HL-60 (cell line): ENCODE measurements at regions not wholly inside any gene's neighbourhood (a gene's known extent, or its start where the extent isn't known, plus 50 kb on each side); places are given as distances from the start of the nearest gene placed in this dataset.

Experiments
- GABPA ChIP-seq: IDR thresholded peaks from 2 replicates; pipeline ENCODE4 v1.6.1; 2012; ENCODE audit warnings: low read depth
- POLR2AphosphoS5 ChIP-seq: IDR thresholded peaks from 2 replicates; pipeline ENCODE4 v1.6.1; 2012; ENCODE audit warnings: low read depth
- SPI1 ChIP-seq: IDR thresholded peaks from 2 replicates; pipeline ENCODE4 v1.6.1; 2012; ENCODE audit warnings: low read depth, mild to moderate bottlenecking, borderline replicate concordance
- TF ChIP-seq, protein P1 (sequence below): IDR thresholded peaks from one replicate; pipeline ENCODE4 v1.5.1; 2011; ENCODE audit warnings: low read length, control low read depth, inconsistent platforms; ENCODE audit not compliant: insufficient read depth
- TF ChIP-seq, protein P2 (sequence below): IDR thresholded peaks from 2 replicates; pipeline ENCODE4 v1.6.1; 2012; ENCODE audit warnings: low read depth; ENCODE audit not compliant: insufficient replicate concordance

DNA sequence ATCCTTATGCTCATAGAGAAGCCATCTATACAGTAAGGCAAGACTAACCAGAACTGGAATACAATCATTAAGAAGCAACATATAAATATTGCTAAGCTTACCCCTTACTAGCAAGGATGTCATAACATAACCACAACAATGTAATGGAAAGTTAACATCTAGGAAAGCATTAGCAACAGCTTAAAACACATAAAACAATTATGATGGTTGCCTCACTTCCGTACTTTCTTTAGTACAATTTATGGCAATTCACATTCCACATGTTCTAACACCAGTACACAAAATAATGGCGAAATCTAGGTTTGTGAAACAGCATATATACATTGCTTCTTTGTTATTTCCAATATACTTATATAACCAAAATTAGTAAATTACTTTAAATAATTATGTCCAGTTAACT lies 195.0 kb downstream of the AHR start:
- TF ChIP-seq POLR2AphosphoS5 (no peak), SPI1 (no peak), GABPA (no peak)
- TF ChIP-seq, protein P1, sequence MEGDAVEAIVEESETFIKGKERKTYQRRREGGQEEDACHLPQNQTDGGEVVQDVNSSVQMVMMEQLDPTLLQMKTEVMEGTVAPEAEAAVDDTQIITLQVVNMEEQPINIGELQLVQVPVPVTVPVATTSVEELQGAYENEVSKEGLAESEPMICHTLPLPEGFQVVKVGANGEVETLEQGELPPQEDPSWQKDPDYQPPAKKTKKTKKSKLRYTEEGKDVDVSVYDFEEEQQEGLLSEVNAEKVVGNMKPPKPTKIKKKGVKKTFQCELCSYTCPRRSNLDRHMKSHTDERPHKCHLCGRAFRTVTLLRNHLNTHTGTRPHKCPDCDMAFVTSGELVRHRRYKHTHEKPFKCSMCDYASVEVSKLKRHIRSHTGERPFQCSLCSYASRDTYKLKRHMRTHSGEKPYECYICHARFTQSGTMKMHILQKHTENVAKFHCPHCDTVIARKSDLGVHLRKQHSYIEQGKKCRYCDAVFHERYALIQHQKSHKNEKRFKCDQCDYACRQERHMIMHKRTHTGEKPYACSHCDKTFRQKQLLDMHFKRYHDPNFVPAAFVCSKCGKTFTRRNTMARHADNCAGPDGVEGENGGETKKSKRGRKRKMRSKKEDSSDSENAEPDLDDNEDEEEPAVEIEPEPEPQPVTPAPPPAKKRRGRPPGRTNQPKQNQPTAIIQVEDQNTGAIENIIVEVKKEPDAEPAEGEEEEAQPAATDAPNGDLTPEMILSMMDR = no peak
- TF ChIP-seq, protein P2, sequence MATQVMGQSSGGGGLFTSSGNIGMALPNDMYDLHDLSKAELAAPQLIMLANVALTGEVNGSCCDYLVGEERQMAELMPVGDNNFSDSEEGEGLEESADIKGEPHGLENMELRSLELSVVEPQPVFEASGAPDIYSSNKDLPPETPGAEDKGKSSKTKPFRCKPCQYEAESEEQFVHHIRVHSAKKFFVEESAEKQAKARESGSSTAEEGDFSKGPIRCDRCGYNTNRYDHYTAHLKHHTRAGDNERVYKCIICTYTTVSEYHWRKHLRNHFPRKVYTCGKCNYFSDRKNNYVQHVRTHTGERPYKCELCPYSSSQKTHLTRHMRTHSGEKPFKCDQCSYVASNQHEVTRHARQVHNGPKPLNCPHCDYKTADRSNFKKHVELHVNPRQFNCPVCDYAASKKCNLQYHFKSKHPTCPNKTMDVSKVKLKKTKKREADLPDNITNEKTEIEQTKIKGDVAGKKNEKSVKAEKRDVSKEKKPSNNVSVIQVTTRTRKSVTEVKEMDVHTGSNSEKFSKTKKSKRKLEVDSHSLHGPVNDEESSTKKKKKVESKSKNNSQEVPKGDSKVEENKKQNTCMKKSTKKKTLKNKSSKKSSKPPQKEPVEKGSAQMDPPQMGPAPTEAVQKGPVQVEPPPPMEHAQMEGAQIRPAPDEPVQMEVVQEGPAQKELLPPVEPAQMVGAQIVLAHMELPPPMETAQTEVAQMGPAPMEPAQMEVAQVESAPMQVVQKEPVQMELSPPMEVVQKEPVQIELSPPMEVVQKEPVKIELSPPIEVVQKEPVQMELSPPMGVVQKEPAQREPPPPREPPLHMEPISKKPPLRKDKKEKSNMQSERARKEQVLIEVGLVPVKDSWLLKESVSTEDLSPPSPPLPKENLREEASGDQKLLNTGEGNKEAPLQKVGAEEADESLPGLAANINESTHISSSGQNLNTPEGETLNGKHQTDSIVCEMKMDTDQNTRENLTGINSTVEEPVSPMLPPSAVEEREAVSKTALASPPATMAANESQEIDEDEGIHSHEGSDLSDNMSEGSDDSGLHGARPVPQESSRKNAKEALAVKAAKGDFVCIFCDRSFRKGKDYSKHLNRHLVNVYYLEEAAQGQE = no peak
